NCI-H146 (cell line): ENCODE measurements at regions not wholly inside any gene's neighbourhood (a gene's known extent, or its start where the extent isn't known, plus 50 kb on each side); places are given as distances from the start of the nearest gene placed in this dataset.
A peak's percentile ranks its signal among the peaks of the same experiment; 100 is the strongest.
"Not testable (repeated sequence)": the region's sequence is repeated elsewhere in the genome, so short reads cannot be mapped to it uniquely, and the experiment has no call there.

Source experiments
- DNase-seq: peaks from one replicate; lab custom pipeline; 2025; lab: John Stamatoyannopoulos, UW

GRCh38 chr15:62889734-62890505, 152.6 kb upstream of the TPM1 start:
- DNase-seq = no peak

GRCh38 chr15:62894322-62895085, 148.0 kb upstream of the TPM1 start:
- peak; percentile 15 for DNase-seq

- peak; percentile 33 for DNase-seq
Measured at GRCh38 chr15:62895139-62895866, 147.2 kb upstream of the TPM1 start.

- DNase-seq = no peak
Measured at GRCh38 chr15:62895905-62896316, 146.6 kb upstream of the TPM1 start.

DNA sequence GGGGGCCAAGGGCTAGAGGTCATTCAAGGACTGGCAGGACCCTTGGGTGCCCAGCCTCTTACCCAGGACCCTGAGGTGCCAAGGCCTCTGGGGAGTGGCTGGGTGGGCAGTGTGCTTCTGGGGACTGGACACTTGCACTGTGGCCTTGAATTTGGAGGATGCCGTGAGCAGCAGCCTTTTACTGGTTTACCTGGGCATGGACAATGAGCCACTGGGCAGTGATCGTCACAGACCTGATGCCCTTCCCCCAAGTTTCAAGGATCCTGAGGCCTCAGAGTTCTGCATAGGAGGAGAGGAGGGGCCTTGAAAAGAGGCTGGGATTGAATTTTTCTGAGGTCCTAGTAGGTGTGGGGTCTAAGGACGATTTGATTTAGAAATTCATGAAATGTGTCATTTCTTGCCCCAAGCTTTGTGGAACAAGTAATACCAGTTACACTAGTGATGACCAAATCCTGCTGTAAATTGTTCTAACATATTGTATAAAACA, 146.1 kb upstream of the TPM1 start:
- no peak for DNase-seq

DNA sequence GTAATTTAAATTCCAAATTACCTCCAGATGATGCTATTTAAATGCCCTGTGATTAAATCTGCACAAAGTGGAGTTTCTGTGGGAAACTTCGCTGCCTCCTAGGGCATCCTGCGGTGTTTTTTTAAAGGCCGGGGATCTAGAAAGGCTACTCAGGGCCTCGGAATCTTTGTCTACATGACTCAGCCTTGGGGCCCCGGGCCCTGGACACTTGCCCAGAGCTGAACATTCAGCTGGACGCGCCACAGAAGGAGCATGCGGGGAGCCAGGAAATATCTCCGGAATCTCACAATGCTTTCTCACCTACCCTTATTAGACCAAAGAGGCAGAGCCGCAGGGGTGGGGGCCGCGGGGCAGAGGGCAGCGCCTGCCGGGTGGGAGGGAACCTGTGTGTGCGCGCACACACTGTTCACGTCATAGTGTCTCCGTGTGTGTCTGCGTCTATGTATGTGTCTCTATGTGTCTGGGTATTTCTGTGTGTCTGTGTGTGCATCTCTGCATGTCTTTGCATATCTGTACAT, 145.5 kb upstream of the TPM1 start:
- no peak for DNase-seq

DNA sequence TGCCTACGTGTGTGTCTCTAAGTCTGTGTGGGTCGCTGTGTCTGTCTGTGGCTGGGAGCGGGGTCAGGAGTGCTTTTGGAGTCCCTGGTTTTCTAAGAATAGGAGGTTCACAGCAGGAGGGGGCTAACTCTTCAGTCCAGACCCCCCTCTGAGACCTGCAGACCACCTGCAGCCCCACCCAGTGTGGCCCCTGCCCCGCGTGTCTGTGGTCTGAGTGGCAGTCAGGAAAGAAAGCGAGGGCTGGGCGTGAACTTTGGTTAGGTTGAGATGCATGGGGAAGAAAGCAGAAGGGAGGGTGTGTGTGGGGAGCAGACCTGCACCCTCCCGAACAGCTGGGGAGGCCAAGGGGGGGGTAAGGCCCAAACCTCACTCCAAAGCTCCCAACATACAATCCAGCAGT, 144.9 kb upstream of the TPM1 start:
- no peak for DNase-seq

- no peak for DNase-seq
Measured at GRCh38 chr15:62899090-62899493, 143.5 kb upstream of the TPM1 start.

- no peak for DNase-seq
Measured at GRCh38 chr15:62900071-62900802, 142.3 kb upstream of the TPM1 start.

DNA sequence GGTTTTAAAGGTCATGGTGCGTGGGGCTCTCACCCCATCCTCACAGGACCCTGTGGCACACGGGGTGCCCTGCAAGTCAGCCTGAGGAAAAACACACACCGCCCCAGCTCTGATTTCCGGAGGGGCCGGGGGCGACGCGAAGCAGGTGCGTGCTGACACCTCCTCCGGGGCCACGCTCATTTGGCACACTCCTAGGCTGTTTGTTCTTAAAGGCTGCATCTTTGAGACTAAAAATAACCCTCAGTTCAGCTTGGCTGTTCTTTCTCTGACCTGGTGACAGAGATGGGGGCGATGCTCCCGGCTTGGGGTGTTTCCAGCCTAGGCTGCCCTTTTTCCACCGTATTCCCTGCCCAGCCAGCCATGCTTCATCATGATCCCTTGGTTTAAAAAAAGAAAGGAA, 141.5 kb upstream of the TPM1 start:
- no peak for DNase-seq

- no peak for DNase-seq
Measured at GRCh38 chr15:62901909-62902546, 140.5 kb upstream of the TPM1 start.

- DNase-seq = no peak
Measured at GRCh38 chr15:62902821-62903220, 139.7 kb upstream of the TPM1 start.

- DNase-seq = no peak
Measured at GRCh38 chr15:62903437-62903836, 139.1 kb upstream of the TPM1 start.

DNA sequence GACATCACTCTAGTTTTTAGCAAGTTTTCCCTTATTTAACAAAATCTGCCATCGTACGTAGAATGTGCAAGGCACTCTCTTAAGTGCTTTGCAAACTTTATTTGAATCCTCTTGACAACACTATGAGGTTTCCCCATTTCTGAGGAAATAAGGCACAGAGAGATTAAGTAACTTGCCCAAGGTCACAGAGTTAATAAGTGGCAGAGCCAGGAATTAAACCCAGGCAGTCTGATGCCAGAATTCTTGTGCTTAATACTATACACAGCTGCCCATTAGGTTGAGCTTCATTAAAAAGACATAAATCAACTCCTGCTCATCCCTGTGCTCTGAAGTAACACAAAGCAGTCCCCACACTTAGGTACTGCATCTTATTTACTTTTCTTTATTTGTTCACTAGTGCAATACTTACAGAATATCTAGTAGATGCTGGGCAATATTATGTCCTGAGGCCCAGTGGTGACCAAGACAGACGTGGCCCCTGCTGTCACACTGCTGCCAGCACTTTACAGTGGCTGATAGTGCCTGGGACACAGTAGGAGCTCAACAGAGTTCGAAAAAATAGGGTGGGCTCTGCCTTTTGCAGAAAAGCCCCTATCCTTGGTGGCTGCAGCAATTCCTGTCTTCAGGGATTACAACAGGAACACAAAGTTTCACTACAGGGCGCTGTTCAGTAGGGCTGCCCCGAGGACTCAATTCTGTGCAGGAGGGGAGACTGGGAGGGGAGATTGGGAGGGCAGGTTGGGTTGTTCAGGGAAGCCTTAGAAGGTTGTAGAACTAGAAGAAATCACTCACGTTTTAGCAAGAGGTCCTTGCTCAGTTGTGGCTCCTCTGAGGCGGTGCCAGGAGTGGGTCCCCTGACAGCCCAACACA, 138.3 kb upstream of the TPM1 start:
- DNase-seq = no peak

DNA sequence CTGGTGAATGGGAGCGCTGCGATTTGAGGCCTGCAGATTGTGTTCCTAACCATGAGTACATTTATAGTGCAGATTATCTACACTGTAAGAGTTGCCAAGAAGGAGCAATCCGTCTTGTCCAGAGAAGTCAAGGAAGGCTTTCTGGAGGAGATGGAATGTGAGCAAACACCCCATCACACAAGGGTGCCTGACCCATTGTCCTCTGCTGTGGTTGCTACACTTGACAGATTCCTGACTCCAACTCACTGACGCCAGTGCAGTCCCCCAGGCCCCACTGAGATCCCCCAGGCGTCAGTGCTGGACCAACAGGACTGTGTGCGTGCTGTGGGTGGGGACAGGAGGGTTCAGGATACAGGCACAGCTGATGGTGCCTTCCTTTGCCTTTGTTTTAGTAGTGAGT, 135.9 kb upstream of the TPM1 start:
- DNase-seq = no peak

DNA sequence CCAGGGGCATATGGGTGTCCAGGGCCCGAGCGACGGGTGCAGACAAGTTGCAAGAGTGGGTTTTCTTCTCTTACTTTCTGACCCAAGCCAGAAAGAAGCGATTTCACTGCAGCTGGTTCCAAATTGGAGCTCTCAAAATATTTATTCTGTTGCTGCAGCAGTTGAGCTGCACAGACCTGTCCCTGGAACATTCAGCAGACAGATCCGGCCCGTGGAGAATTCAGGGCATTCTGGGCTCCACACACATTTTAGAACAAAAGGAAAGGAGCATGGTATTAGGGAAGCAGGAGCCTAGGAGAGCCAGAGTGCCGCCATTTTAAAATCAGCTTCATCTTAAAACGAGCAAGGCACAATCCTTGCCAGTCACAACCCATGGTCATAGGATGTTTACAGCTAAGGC, 135.3 kb upstream of the TPM1 start:
- DNase-seq = no peak

DNA sequence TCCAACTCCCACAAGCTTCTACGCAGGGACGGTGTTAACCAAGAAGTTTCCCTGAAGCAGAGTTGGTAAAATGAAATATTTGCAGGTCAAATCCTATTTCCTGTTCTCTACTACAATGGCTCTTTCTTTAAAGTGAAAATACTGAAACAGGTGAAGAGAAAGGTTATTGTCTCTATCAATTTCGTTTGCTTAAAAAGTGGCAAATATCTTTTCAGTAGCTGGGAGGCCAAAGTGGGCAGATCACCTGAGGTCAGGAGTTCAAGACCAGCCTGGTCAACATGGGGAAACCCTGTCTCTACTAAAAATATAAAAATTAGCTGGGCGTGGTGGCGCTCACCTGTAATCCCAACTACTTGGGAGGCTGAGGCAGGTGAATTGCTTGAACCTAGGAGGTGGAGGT, 134.2 kb upstream of the TPM1 start:
- DNase-seq = not testable (repeated sequence)

DNA sequence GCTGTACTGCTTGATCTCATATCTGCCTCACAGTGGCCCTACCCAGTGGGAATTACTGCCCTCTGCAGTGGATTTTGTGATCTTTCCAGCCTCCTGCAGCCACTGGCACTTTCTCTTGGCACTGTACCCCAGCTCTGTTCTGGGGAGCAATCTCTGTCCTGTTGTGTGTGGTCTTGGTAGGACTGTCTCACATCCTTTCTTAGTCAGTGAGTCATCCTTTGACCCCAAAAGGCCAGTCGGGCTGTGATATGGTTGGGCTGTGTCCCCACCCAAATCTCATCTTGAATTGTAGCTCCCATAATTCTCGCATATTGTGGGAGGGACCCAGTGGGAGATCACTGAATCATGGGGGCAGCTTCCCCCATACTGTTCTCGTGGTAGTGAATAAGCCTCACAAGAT, 133.3 kb upstream of the TPM1 start:
- no peak for DNase-seq

- no peak for DNase-seq
Measured at GRCh38 chr15:62912282-62912681, 130.3 kb upstream of the TPM1 start.

DNA sequence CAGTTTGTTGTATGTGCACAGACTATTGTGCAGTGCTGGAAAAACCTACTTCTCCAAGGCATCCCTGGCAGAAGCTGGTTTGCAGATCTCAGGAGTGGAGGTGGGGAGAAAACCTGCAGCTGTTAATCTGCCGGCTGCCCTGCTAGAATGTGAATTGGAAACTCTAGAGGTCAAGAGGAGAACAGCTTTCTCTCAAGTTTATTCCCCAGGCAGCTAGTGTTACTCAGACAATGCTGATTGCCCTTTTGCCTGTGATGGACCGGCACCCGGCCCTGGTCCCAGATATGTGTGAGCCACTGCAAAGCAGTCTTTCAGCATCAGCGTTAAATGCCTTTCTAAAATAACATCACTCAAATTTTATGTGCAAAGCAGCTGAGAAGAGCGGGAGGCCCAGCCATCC, 129.7 kb upstream of the TPM1 start:
- DNase-seq = no peak
